CD14-positive monocyte (primary cell): ENCODE measurements at regions not wholly inside any gene's neighbourhood (a gene's known extent, or its start where the extent isn't known, plus 50 kb on each side); places are given as distances from the start of the nearest gene placed in this dataset.
"Not testable (repeated sequence)": the region's sequence is repeated elsewhere in the genome, so short reads cannot be mapped to it uniquely, and the experiment has no call there.

Source experiments
- DNase-seq, 3 donors: peaks; one replicate each; pipeline ENCODE4 v3.0.0-alpha.2; 2011 to 2022
- H2AFZ ChIP-seq: 2 replicates; pipeline ENCODE4 v1.6.0; 2012; ENCODE audit warnings: mild to moderate bottlenecking, low read depth, low read length, inconsistent platforms; ENCODE audit not compliant: insufficient read depth, poor library complexity, severe bottlenecking
- H3K27ac ChIP-seq, 2 donors: 1 replicate in 1 of 2; 2 replicates in 1 of 2; pipeline ENCODE4 v1.5.1; 2012 to 2013; ENCODE audit warnings: low read length in 2 of 2, control low read depth in 1 of 2, inconsistent platforms in 1 of 2, low read depth in 1 of 2, mild to moderate bottlenecking in 1 of 2
- H3K27me3 ChIP-seq, 2 donors: one replicate each; pipeline versions ENCODE4 v1.6.0 to v1.6.1; 2011 to 2013; ENCODE audit warnings: low read length in 2 of 2; ENCODE audit not compliant: control insufficient read depth in 2 of 2, insufficient read depth in 2 of 2
- H3K36me3 ChIP-seq, 2 donors: replicated peaks in 1 of 2; 1 replicate in 1 of 2; 2 replicates in 1 of 2; pipeline versions ENCODE4 v1.5.1 to v1.6.1; 2012 to 2013; ENCODE audit warnings: low read length in 2 of 2, control low read depth in 1 of 2, inconsistent platforms in 1 of 2, mild to moderate bottlenecking in 1 of 2; ENCODE audit not compliant: insufficient read depth in 2 of 2, control insufficient read depth in 1 of 2
- H3K4me1 ChIP-seq, 2 donors: 1 replicate in 1 of 2; 2 replicates in 1 of 2; pipeline versions ENCODE4 v1.5.1 to v1.6.1; 2012 to 2013; ENCODE audit warnings: low read length in 2 of 2, control low read depth in 1 of 2, inconsistent platforms in 1 of 2, mild to moderate bottlenecking in 1 of 2, moderate library complexity in 1 of 2; ENCODE audit not compliant: insufficient read depth in 2 of 2, control insufficient read depth in 1 of 2
- H3K4me2 ChIP-seq: replicated peaks from 2 replicates; pipeline ENCODE3; 2012; ENCODE audit warnings: low read length, moderate library complexity, mild to moderate bottlenecking; ENCODE audit not compliant: poor library complexity, severe bottlenecking; ENCODE audit errors: extremely low read depth
- H3K4me3 ChIP-seq, 3 experiments: fragments of 200-600 bp in 1 of 3; sonication (generic) in 1 of 3; replicated peaks in 1 of 3; 1 replicate in 2 of 3; 2 replicates in 1 of 3; pipeline ENCODE4 v1.5.1; 2011 to 2013; ENCODE audit warnings: low read length in 3 of 3, mild to moderate bottlenecking in 3 of 3, control low read depth in 2 of 3, low read depth in 2 of 3, inconsistent platforms in 1 of 3, moderate library complexity in 1 of 3
- H3K79me2 ChIP-seq: 2 replicates; pipeline ENCODE4 v1.6.0; 2012; ENCODE audit warnings: mild to moderate bottlenecking, control low read depth, inconsistent platforms, low read length, moderate library complexity; ENCODE audit not compliant: insufficient read depth
- H3K9ac ChIP-seq: 2 replicates; pipeline ENCODE4 v1.6.0; 2017; ENCODE audit warnings: low read length, mild to moderate bottlenecking; ENCODE audit not compliant: insufficient read depth, poor library complexity, severe bottlenecking
- H3K9me3 ChIP-seq, 2 donors: replicated peaks in 1 of 2; 1 replicate in 1 of 2; 2 replicates in 1 of 2; pipeline versions ENCODE4 v1.5.1 to v1.6.1; 2012 to 2013; ENCODE audit warnings: low read length in 2 of 2, control low read depth in 1 of 2; ENCODE audit not compliant: control insufficient read depth in 1 of 2, insufficient read depth in 1 of 2
- H4K20me1 ChIP-seq: 2 replicates; pipeline ENCODE4 v1.6.0; 2012; ENCODE audit warnings: mild to moderate bottlenecking, low read length, control low read depth, moderate library complexity; ENCODE audit not compliant: insufficient read depth
- H3K27ac Mint-ChIP-seq, 7 donors: one replicate each; pipeline ENCODE4 v1.8.0; 2020; ENCODE audit warnings: mild to moderate bottlenecking in 7 of 7, mixed read lengths in 7 of 7, moderate library complexity in 6 of 7, inconsistent platforms in 2 of 7
- H3K27me3 Mint-ChIP-seq, 3 donors: one replicate each; pipeline ENCODE4 v1.8.0; 2021 to 2022; ENCODE audit warnings: low read depth in 3 of 3, mild to moderate bottlenecking in 3 of 3, mixed read lengths in 3 of 3, moderate library complexity in 3 of 3, inconsistent platforms in 1 of 3
- H3K36me3 Mint-ChIP-seq, 2 donors: one replicate each; pipeline ENCODE4 v1.8.0; 2020; ENCODE audit warnings: mixed read lengths in 2 of 2, inconsistent platforms in 1 of 2, mild to moderate bottlenecking in 1 of 2
- H3K4me1 Mint-ChIP-seq: one replicate; pipeline ENCODE4 v1.8.0; 2020; ENCODE audit warnings: mild to moderate bottlenecking, mixed read lengths
- H3K4me3 Mint-ChIP-seq, 2 donors: one replicate each; pipeline ENCODE4 v1.8.0; 2020; ENCODE audit warnings: mild to moderate bottlenecking in 2 of 2, mixed read lengths in 2 of 2, moderate library complexity in 1 of 2
- H3K9me3 Mint-ChIP-seq, 7 donors: one replicate each; pipeline ENCODE4 v1.8.0; 2020 to 2022; ENCODE audit warnings: mixed read lengths in 7 of 7, mild to moderate bottlenecking in 6 of 7, moderate library complexity in 6 of 7, inconsistent platforms in 2 of 7
- CTCF ChIP-seq: fragments of 200-600 bp; IDR thresholded peaks from one replicate; pipeline ENCODE4 v1.8.0; 2022; ENCODE audit warnings: antibody characterized with exemption, mild to moderate bottlenecking
- WGBS: methylation state at CpG from one replicate; pipeline ENCODE4 v1.1.5; 2013; ENCODE audit warnings: missing lambda C conversion rate; ENCODE audit not compliant: insufficient coverage; 5-methylcytosine and 5-hydroxymethylcytosine counted together
- intact Hi-C, 2 donors: fragments of 100-400 bp; cut with micrococcal nuclease; formaldehyde crosslinking; loops; one replicate each; pipeline versions ENCODE4 v1.15.0 to v1.15.1; 2023

DNA sequence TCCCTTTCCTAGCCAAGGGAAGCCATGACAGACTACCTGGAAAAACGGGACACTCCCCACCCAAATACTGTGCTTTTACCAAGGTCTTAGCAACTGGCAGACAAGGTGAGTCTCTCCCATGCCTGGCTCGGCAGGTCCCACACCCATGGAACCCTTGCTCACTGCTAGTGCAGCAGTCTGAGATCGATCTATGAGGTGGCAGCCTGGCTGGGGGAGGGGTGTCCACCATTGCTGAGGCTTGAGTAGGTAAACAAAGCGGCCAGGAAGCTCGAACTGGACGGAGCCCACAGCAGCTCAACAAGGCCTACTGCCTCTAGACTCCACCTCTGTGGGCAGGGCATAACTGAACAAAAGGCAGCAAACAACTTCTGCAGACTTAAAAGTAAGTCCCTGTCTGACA, 104.4 kb upstream of the GRB10 start:
- H3K27ac Mint-ChIP-seq, H2AFZ ChIP-seq, H3K9ac ChIP-seq, H3K27me3 Mint-ChIP-seq, intact Hi-C loops, H3K4me3 ChIP-seq, H3K4me3 Mint-ChIP-seq, H3K4me1 Mint-ChIP-seq, H3K4me2 ChIP-seq, H3K27me3 ChIP-seq, H3K27ac ChIP-seq, H3K4me1 ChIP-seq, H3K79me2 ChIP-seq, H3K9me3 ChIP-seq, DNase-seq, H3K36me3 ChIP-seq, H4K20me1 ChIP-seq, H3K36me3 Mint-ChIP-seq: not testable (repeated sequence)
- 88% methylated on average over 3 of the region's 6 CpGs for WGBS
- peaks cover 3 to 11% (median 8%) of the 10 kb centered on the region in 7 donors for H3K9me3 Mint-ChIP-seq

DNA sequence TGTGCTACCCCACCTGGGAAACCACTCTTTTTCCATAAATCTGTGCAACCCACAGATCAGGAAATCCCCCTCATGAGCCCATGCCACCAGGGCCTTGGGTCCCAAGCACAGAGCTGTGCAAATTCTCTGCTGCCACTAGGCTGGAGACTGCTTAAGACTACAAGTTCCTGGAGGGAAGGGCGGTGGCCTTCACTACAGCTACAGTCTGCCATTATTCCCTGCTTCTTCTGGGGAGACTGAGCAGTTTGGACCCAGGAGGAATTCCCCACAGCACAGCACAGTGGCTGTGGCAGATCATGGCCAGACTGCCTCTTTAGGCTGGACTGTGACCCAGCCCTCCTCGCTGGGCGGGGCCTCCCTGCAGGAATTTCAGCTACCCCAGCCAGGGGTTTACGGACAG, 89.7 kb upstream of the GRB10 start:
- peaks cover 0 to 3% (median 2%) of the 10 kb centered on the region in 3 donors for H3K27me3 Mint-ChIP-seq
- intact Hi-C loops = no loop called here

More for the DNA sequence above, 89.7 kb upstream of the GRB10 start:
- no peak for DNase-seq
- H3K36me3 Mint-ChIP-seq = no peaks in the 10 kb centered on the region
- H3K27ac ChIP-seq = no peak overlapping the region
- H3K79me2 ChIP-seq = no peaks in the 10 kb centered on the region
- no peaks in the 10 kb centered on the region for H3K36me3 ChIP-seq
- H2AFZ ChIP-seq = no peak overlapping the region
- no peak overlapping the region for H3K9ac ChIP-seq
- H3K4me3 Mint-ChIP-seq = no peak overlapping the region
- H3K4me1 Mint-ChIP-seq = no peaks in the 10 kb centered on the region
- 88% methylated on average over 4 of the region's 4 CpGs for WGBS
- H3K27ac Mint-ChIP-seq = no peak overlapping the region
- H4K20me1 ChIP-seq = no peaks in the 10 kb centered on the region
- no peak overlapping the region for H3K4me3 ChIP-seq
- no peak overlapping the region for H3K4me2 ChIP-seq
- no peak for TF ChIP-seq CTCF
- no peaks in the 10 kb centered on the region for H3K27me3 ChIP-seq
- H3K4me1 ChIP-seq = no peaks in the 10 kb centered on the region
- peaks cover 0 to 3% of the 10 kb centered on the region in 2 donors for H3K9me3 ChIP-seq
- peaks cover 0 to 7% (median 4%) of the 10 kb centered on the region in 7 donors for H3K9me3 Mint-ChIP-seq
